ENCODE measurements at regions not wholly inside any gene's neighbourhood (a gene's known extent, or its start where the extent isn't known, plus 50 kb on each side); places are given as distances from the start of the nearest gene placed in this dataset.

GRCh38 chr6:132973514-132973993 is 159.2 kb downstream of the RPS12 start:
- Histone ChIP-seq H3K9ac (ENCODE audit: low read depth, low read length) (no peak overlapping the region), H3K23ac (ENCODE audit: low read depth, low read length) (no peak overlapping the region), H2BK120ac (ENCODE audit: low read depth, low read length) (no peak overlapping the region), H2BK20ac (ENCODE audit: low read depth, low read length) (no peak overlapping the region), H2BK5ac (ENCODE audit: low read depth, low read length, poor library complexity, severe bottlenecking) (no peak overlapping the region), H2AFZ (replicated peaks; ENCODE audit: low read length, poor library complexity) (no peak overlapping the region), H4K8ac (ENCODE audit: low read depth in 2 of 2, low read length in 2 of 2) (no peak overlapping the region), H3K56ac (ENCODE audit: extremely low read depth, insufficient read depth, low read length) (no peak overlapping the region), H3K79me1 (ENCODE audit: low read depth in 1 of 2, low read length in 2 of 2) (no peaks in the 10 kb centered on the region), H4K5ac (ENCODE audit: low read depth, low read length) (no peak overlapping the region), H2AK9ac (replicated peaks; ENCODE audit: low read depth, low read length, poor library complexity) (no peak overlapping the region), H3K4me3 (ENCODE audit: insufficient read depth, low read depth, low read length) (no peak overlapping the region), H3K27me3 (ENCODE audit: control insufficient read depth, insufficient read depth, low read length) (no peaks in the 10 kb centered on the region), H3K36me3 (ENCODE audit: control insufficient read depth, insufficient read depth, low read length) (no peaks in the 10 kb centered on the region), H2BK15ac (ENCODE audit: low read depth, low read length) (no peak overlapping the region), H4K91ac (ENCODE audit: insufficient read depth, low read depth, low read length) (no peak overlapping the region), H2AK5ac (ENCODE audit: low read depth, low read length) (no peak overlapping the region), H3K14ac (replicated peaks; ENCODE audit: low read depth, low read length) (no peak overlapping the region), H3K4me1 (ENCODE audit: control insufficient read depth, insufficient read depth, low read length) (no peaks in the 10 kb centered on the region), H3K9me3 (ENCODE audit: control insufficient read depth, insufficient read depth, low read length) (no peaks in the 10 kb centered on the region), H3K27ac (ENCODE audit: insufficient read depth, low read length) (no peak overlapping the region), H3K18ac (ENCODE audit: low read depth, low read length) (no peak overlapping the region), H3K4ac (ENCODE audit: low read depth, low read length) (no peak overlapping the region), H3K9me1 (ENCODE audit: insufficient read depth, low read length) (no peaks in the 10 kb centered on the region), H3K4me2 (ENCODE audit: low read depth, low read length) (no peak overlapping the region), H4K20me1 (ENCODE audit: insufficient read depth, low read length) (no peaks in the 10 kb centered on the region)
- POLR2A ChIA-PET (ENCODE audit: unreplicated experiment) = interaction anchor here (0.6 kb wide), 1 partner anchor 45 kb away, joined by 5 read pairs; no protein-coding TSS in a partner anchor
- no TSS peak for BruUV-seq (replicated peaks)
- WGBS, 2 experiments (ENCODE audit: extremely low coverage in 2 of 2, insufficient read length in 1 of 2) = no CpG with 5 or more reads among the region's 3 CpGs
- ATAC-seq (ENCODE audit: low read depth) (no peak), DNase-seq (no peak)
- dilution Hi-C loops (cut with HindIII; ENCODE audit: low sequenced_read_pairs, unreplicated experiment) (no loop called here), intact Hi-C loops (cut with micrococcal nuclease) (no loop called here), in situ Hi-C loops (cut with MboI; ENCODE audit: low sequenced_read_pairs) (loop anchor here (25.0 kb wide), 1 partner anchor 939 kb away; no protein-coding TSS in a partner anchor)
- CTCF ChIA-PET = interaction anchor here (0.9 kb wide), 1 partner anchor 43 kb away, joined by 4 read pairs; no protein-coding TSS in a partner anchor
- no peak for TF ChIP-seq BHLHE40 (IDR thresholded peaks at IDR 0.05; ENCODE audit: low read depth, low read length)
- no peak for TF ChIP-seq RFX5 (IDR thresholded peaks at IDR 0.05; ENCODE audit: low read depth, low read length)
- TF ChIP-seq SMC3 (IDR thresholded peaks at IDR 0.05; ENCODE audit: low read depth, low read length) = no peak

Data from IMR-90 (cell line).